ENCODE measurements at regions not wholly inside any gene's neighbourhood (a gene's known extent, or its start where the extent isn't known, plus 50 kb on each side); places are given as distances from the start of the nearest gene placed in this dataset.
"Not testable (repeated sequence)": the region's sequence is repeated elsewhere in the genome, so short reads cannot be mapped to it uniquely, and the experiment has no call there.

GRCh38 chr5:113760486-113760885 lies 247.0 kb downstream of the YTHDC2 start:
- no peak for DNase-seq
- Histone ChIP-seq H3K4me3 (ENCODE audit: low read length) (no peak overlapping the region), H3K27ac (ENCODE audit: low read length) (no peak overlapping the region), H3K36me3 (ENCODE audit: insufficient read depth, low read length) (no peaks in the 10 kb centered on the region), H3K9ac (ENCODE audit: low read length) (no peak overlapping the region), H4K20me1 (ENCODE audit: insufficient read depth, low read depth, low read length) (no peaks in the 10 kb centered on the region), H3K4me1 (ENCODE audit: low read length) (no peaks in the 10 kb centered on the region), H3K27me3 (ENCODE audit: low read length) (no peaks in the 10 kb centered on the region), H3K9me2 (replicated peaks; ENCODE audit: insufficient read depth, low read length) (no peaks in the 10 kb centered on the region), H3K4me2 (ENCODE audit: low read depth, low read length, poor library complexity, severe bottlenecking) (no peak overlapping the region), H3K9me3 (ENCODE audit: low read length) (no peaks in the 10 kb centered on the region), H2AFZ (ENCODE audit: low read length) (no peak overlapping the region), H3K79me2 (ENCODE audit: low read length) (no peaks in the 10 kb centered on the region)

GRCh38 chr5:113761594-113761993 lies 248.1 kb downstream of the YTHDC2 start:
- no peaks in the 10 kb centered on the region for H3K4me1 ChIP-seq (ENCODE audit: low read length)
- no peak overlapping the region for H3K4me3 ChIP-seq (ENCODE audit: low read length)
- no peaks in the 10 kb centered on the region for H3K9me3 ChIP-seq (ENCODE audit: low read length)
- no peaks in the 10 kb centered on the region for H3K79me2 ChIP-seq (ENCODE audit: low read length)
- H3K9ac ChIP-seq (ENCODE audit: low read length), result no peak overlapping the region
- H3K36me3 ChIP-seq (ENCODE audit: insufficient read depth, low read length), result no peaks in the 10 kb centered on the region
- H3K4me2 ChIP-seq (ENCODE audit: low read depth, low read length, poor library complexity, severe bottlenecking), result no peak overlapping the region
- no peaks in the 10 kb centered on the region for H3K27me3 ChIP-seq (ENCODE audit: low read length)
- no peak for DNase-seq
- no peaks in the 10 kb centered on the region for H4K20me1 ChIP-seq (ENCODE audit: insufficient read depth, low read depth, low read length)
- H2AFZ ChIP-seq (ENCODE audit: low read length), result no peak overlapping the region
- H3K27ac ChIP-seq (ENCODE audit: low read length), result no peak overlapping the region
- no peaks in the 10 kb centered on the region for H3K9me2 ChIP-seq (replicated peaks; ENCODE audit: insufficient read depth, low read length)

DNA sequence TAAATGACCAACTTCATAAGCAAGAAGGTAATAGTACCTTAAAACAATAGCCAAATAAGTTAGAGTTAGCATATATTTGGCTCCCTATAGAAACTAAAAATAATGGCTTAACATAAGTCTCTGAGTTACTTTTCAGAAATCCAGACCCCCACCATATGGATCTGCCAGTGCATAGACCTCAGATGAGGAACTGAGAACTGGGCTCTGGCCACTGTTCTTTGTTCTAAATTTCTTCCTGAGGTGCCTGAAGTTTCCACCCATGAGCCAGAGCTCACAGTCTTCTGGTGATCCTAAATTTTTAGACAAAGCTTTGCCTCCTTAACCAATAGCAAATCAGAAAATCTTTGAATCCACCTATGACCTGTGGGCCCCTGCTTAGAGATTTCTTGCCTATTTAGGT lies 250.9 kb downstream of the YTHDC2 start:
- Histone ChIP-seq H3K27me3 (ENCODE audit: low read length) (no peaks in the 10 kb centered on the region), H3K79me2 (ENCODE audit: low read length) (no peaks in the 10 kb centered on the region), H3K9me2 (replicated peaks; ENCODE audit: insufficient read depth, low read length) (no peaks in the 10 kb centered on the region), H3K4me1 (ENCODE audit: low read length) (no peaks in the 10 kb centered on the region), H2AFZ (ENCODE audit: low read length) (no peak overlapping the region), H4K20me1 (ENCODE audit: insufficient read depth, low read depth, low read length) (no peaks in the 10 kb centered on the region), H3K9me3 (ENCODE audit: low read length) (no peaks in the 10 kb centered on the region), H3K27ac (ENCODE audit: low read length) (no peak overlapping the region), H3K4me3 (ENCODE audit: low read length) (no peak overlapping the region), H3K36me3 (ENCODE audit: insufficient read depth, low read length) (no peaks in the 10 kb centered on the region), H3K4me2 (ENCODE audit: low read depth, low read length, poor library complexity, severe bottlenecking) (no peak overlapping the region), H3K9ac (ENCODE audit: low read length) (no peak overlapping the region)
- DNase-seq, result no peak

DNA sequence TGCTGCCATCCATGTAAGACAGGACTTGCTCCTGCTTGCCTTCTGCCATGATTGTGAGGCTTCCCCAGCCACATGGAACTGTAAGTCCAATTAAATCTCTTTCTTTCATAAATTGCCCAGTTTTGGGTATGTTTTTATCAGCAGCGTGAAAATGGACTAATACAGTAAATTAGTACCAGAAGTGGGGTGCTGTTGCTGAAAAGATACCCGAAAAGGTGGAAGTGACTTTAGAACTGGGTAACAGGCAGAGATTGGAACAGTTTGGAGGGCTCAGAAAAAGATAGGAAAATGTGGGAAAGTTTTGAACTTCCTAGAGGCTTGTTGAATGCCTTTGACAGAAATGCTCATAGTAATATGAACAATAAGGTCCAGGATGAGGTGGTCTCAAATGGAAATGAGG lies 253.3 kb downstream of the YTHDC2 start:
- DNase-seq; H3K79me2 ChIP-seq (ENCODE audit: low read length); H3K4me1 ChIP-seq (ENCODE audit: low read length); H3K36me3 ChIP-seq (ENCODE audit: insufficient read depth, low read length); H3K9me2 ChIP-seq (replicated peaks; ENCODE audit: insufficient read depth, low read length); H3K4me3 ChIP-seq (ENCODE audit: low read length); H3K27ac ChIP-seq (ENCODE audit: low read length); H3K9ac ChIP-seq (ENCODE audit: low read length); H4K20me1 ChIP-seq (ENCODE audit: insufficient read depth, low read depth, low read length); H3K4me2 ChIP-seq (ENCODE audit: low read depth, low read length, poor library complexity, severe bottlenecking); H3K9me3 ChIP-seq (ENCODE audit: low read length); H3K27me3 ChIP-seq (ENCODE audit: low read length); H2AFZ ChIP-seq (ENCODE audit: low read length): not testable (repeated sequence)

DNA sequence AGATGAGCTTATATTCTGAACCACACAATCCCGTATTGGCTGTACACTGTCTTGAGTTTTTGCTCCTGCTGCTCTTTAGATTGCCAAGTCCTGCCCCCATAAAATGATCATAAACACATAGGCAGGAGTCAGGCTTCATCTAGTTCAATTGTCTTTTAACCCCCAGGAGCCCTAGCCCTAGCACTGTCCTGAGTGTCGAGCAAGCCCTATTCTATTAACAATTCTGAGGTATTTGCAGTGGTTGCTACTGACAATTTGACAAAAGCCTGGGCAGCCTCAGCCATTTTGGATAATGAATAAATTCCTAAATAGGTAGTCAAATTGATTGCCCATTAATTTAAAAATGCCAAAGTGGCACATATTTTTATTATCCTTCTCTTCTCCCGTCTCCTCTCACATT lies 257.2 kb downstream of the YTHDC2 start:
- no peak overlapping the region for H3K4me3 ChIP-seq (ENCODE audit: low read length)
- H3K27ac ChIP-seq (ENCODE audit: low read length), result no peak overlapping the region
- no peaks in the 10 kb centered on the region for H3K9me3 ChIP-seq (ENCODE audit: low read length)
- H3K9ac ChIP-seq (ENCODE audit: low read length), result no peak overlapping the region
- H3K36me3 ChIP-seq (ENCODE audit: insufficient read depth, low read length), result no peaks in the 10 kb centered on the region
- no peak for DNase-seq
- no peaks in the 10 kb centered on the region for H3K9me2 ChIP-seq (replicated peaks; ENCODE audit: insufficient read depth, low read length)
- no peak overlapping the region for H3K4me2 ChIP-seq (ENCODE audit: low read depth, low read length, poor library complexity, severe bottlenecking)
- H3K4me1 ChIP-seq (ENCODE audit: low read length), result no peaks in the 10 kb centered on the region
- no peaks in the 10 kb centered on the region for H4K20me1 ChIP-seq (ENCODE audit: insufficient read depth, low read depth, low read length)
- H3K27me3 ChIP-seq (ENCODE audit: low read length), result no peaks in the 10 kb centered on the region
- H2AFZ ChIP-seq (ENCODE audit: low read length), result no peak overlapping the region
- no peaks in the 10 kb centered on the region for H3K79me2 ChIP-seq (ENCODE audit: low read length)

GRCh38 chr5:113771483-113771882 lies 258.0 kb downstream of the YTHDC2 start:
- DNase-seq, result no peak
- no peak overlapping the region for H3K4me2 ChIP-seq (ENCODE audit: low read depth, low read length, poor library complexity, severe bottlenecking)
- H3K79me2 ChIP-seq (ENCODE audit: low read length), result no peaks in the 10 kb centered on the region
- H3K9me2 ChIP-seq (replicated peaks; ENCODE audit: insufficient read depth, low read length), result no peaks in the 10 kb centered on the region
- H3K27me3 ChIP-seq (ENCODE audit: low read length), result no peaks in the 10 kb centered on the region
- no peak overlapping the region for H2AFZ ChIP-seq (ENCODE audit: low read length)
- H3K27ac ChIP-seq (ENCODE audit: low read length), result no peak overlapping the region
- H3K4me3 ChIP-seq (ENCODE audit: low read length), result no peak overlapping the region
- H3K4me1 ChIP-seq (ENCODE audit: low read length), result no peaks in the 10 kb centered on the region
- no peaks in the 10 kb centered on the region for H4K20me1 ChIP-seq (ENCODE audit: insufficient read depth, low read depth, low read length)
- no peak overlapping the region for H3K9ac ChIP-seq (ENCODE audit: low read length)
- no peaks in the 10 kb centered on the region for H3K9me3 ChIP-seq (ENCODE audit: low read length)
- no peaks in the 10 kb centered on the region for H3K36me3 ChIP-seq (ENCODE audit: insufficient read depth, low read length)

DNA sequence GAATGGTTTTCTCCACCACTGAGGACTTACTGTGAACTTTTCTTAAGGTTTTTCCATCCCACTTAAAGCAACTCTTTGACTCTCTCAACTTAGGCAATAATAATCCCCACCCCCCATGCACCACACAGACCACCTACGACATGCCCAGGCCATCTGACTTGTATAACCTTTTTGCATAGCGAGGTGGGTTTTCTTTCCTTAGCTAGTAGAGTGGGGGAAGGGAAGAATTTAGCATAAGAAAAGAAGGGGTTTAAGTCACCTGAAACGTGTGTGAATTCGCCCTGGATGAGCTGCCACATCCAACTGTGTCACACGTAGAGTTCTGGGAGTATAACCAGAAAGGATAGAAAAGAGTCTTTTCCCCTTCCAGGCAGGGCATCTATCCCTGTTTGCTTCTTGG lies 262.7 kb downstream of the YTHDC2 start:
- Histone ChIP-seq H3K27ac (ENCODE audit: low read length) (no peak overlapping the region), H4K20me1 (ENCODE audit: insufficient read depth, low read depth, low read length) (no peaks in the 10 kb centered on the region), H3K36me3 (ENCODE audit: insufficient read depth, low read length) (no peaks in the 10 kb centered on the region), H3K9ac (ENCODE audit: low read length) (no peak overlapping the region), H3K9me3 (ENCODE audit: low read length) (no peaks in the 10 kb centered on the region), H3K79me2 (ENCODE audit: low read length) (no peaks in the 10 kb centered on the region), H2AFZ (ENCODE audit: low read length) (no peak overlapping the region), H3K27me3 (ENCODE audit: low read length) (no peaks in the 10 kb centered on the region), H3K4me2 (ENCODE audit: low read depth, low read length, poor library complexity, severe bottlenecking) (no peak overlapping the region), H3K4me1 (ENCODE audit: low read length) (no peaks in the 10 kb centered on the region), H3K9me2 (replicated peaks; ENCODE audit: insufficient read depth, low read length) (no peaks in the 10 kb centered on the region), H3K4me3 (ENCODE audit: low read length) (no peak overlapping the region)
- DNase-seq, result no peak

DNA sequence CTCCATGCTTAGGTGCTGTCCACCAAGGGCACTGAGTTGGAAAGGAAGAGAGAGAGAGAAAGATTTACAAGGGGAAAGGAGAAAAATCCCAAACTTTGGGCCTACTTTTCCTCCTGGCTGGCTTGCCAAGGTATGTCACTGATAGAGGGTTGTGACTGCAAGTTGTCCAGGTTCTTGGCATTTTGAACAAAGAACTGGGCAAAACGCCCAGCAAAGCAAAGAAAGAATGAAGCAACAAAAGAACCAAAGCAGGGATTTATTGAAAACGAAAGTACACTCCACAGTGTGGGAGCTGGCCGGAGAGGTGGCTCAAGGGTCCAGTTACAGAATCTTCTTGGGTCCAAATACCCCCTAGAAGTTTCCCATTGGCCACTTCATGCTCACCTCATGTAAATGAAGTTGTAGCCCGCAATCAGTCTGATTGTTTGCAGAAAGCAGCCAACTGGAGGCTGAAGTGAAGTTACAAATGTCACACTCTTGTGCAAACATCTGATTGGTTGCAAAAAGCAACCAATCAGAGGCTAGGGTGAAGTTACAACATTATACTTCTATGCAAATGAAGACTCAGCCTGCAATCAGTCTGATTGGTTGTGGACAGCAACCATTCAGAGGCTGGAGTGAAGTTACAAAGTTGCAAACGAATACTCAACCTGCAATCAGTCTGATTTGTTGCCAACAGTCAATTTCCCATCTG lies 263.5 kb downstream of the YTHDC2 start:
- H4K20me1 ChIP-seq (ENCODE audit: insufficient read depth, low read depth, low read length), result no peaks in the 10 kb centered on the region
- no peak for DNase-seq
- H3K4me1 ChIP-seq (ENCODE audit: low read length), result no peaks in the 10 kb centered on the region
- H3K4me2 ChIP-seq (ENCODE audit: low read depth, low read length, poor library complexity, severe bottlenecking), result no peak overlapping the region
- H3K9me2 ChIP-seq (replicated peaks; ENCODE audit: insufficient read depth, low read length), result no peaks in the 10 kb centered on the region
- no peaks in the 10 kb centered on the region for H3K79me2 ChIP-seq (ENCODE audit: low read length)
- H3K9ac ChIP-seq (ENCODE audit: low read length), result no peak overlapping the region
- no peak overlapping the region for H3K27ac ChIP-seq (ENCODE audit: low read length)
- H3K36me3 ChIP-seq (ENCODE audit: insufficient read depth, low read length), result no peaks in the 10 kb centered on the region
- H3K27me3 ChIP-seq (ENCODE audit: low read length), result no peaks in the 10 kb centered on the region
- H3K4me3 ChIP-seq (ENCODE audit: low read length), result no peak overlapping the region
- H2AFZ ChIP-seq (ENCODE audit: low read length), result no peak overlapping the region
- no peaks in the 10 kb centered on the region for H3K9me3 ChIP-seq (ENCODE audit: low read length)

DNA sequence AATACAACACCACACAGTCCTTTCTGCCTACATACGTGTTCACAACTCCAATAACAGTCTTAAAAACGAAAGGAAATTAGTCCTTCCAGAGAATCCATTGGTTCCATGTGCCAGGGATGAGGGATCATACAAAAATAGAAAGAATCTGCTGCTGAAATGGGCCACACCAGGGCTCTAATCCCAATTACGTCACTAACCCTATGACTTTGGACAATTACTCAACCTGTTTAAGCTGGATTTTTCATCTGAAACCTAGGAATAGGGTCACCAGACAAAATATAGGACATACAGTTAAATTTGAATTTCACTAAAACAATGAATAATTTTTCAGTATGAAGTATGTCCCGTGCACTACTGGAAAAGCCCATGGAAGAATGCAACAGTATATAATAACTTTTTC lies 264.7 kb downstream of the YTHDC2 start:
- no peak for DNase-seq

More for the DNA sequence above, 264.7 kb downstream of the YTHDC2 start:
- Histone ChIP-seq H2AFZ (ENCODE audit: low read length) (no peak overlapping the region), H3K4me1 (ENCODE audit: low read length) (no peaks in the 10 kb centered on the region), H3K27me3 (ENCODE audit: low read length) (no peaks in the 10 kb centered on the region), H3K27ac (ENCODE audit: low read length) (no peak overlapping the region), H3K4me3 (ENCODE audit: low read length) (no peak overlapping the region), H3K4me2 (ENCODE audit: low read depth, low read length, poor library complexity, severe bottlenecking) (no peak overlapping the region), H3K9me3 (ENCODE audit: low read length) (no peaks in the 10 kb centered on the region), H3K79me2 (ENCODE audit: low read length) (no peaks in the 10 kb centered on the region), H4K20me1 (ENCODE audit: insufficient read depth, low read depth, low read length) (no peaks in the 10 kb centered on the region), H3K9ac (ENCODE audit: low read length) (no peak overlapping the region), H3K9me2 (replicated peaks; ENCODE audit: insufficient read depth, low read length) (no peaks in the 10 kb centered on the region), H3K36me3 (ENCODE audit: insufficient read depth, low read length) (no peaks in the 10 kb centered on the region)

Measured in Karpas-422 (cell line).